Panc1 (cell line): ENCODE measurements at regions not wholly inside any gene's neighbourhood (a gene's known extent, or its start where the extent isn't known, plus 50 kb on each side); places are given as distances from the start of the nearest gene placed in this dataset.

Experiments used
- ATAC-seq: fragments of 200-7000 bp; cut with Tn5 transposase; 2 replicates; pipeline ENCODE4 v1.9.1; 2020; ENCODE audit warnings: mild to moderate bottlenecking, moderate library complexity
- BruUV-seq: library from RNA; stranded (reverse); fragments of 400-500 nt; replicated peaks from 2 replicates; lab custom pipeline; 2021; lab: Mats Ljungman, UMichigan
- CTCF ChIA-PET: fragments of 300-600 bp; sonication (Branson Sonifier 250); formaldehyde crosslinking; loops from one replicate; lab custom pipeline; 2022; ENCODE audit warnings: antibody characterized with exemption; lab: Charles Lee
- POLR2A ChIA-PET: fragments of 300-600 bp; sonication (Branson Sonifier 250); formaldehyde crosslinking; loops from one replicate; lab custom pipeline; 2022; ENCODE audit warnings: antibody characterized with exemption; lab: Charles Lee
- DNase-seq: peaks from one replicate; pipeline ENCODE4 v3.0.0-alpha.2; 2010; ENCODE audit warnings: low read depth, low spot score
- H3K27ac ChIP-seq: 2 replicates; pipeline ENCODE4 v1.5.1; 2011; ENCODE audit warnings: mild to moderate bottlenecking, low read length, inconsistent platforms
- H3K27me3 ChIP-seq: fragments of 200-500 bp; sonication (Bioruptor generic); 2 replicates; pipeline ENCODE4 v1.6.0; 2014; ENCODE audit warnings: low read length, inconsistent platforms; ENCODE audit not compliant: control insufficient read depth, insufficient read depth
- H3K36me3 ChIP-seq: fragments of 200-500 bp; sonication (Bioruptor generic); 2 replicates; pipeline ENCODE4 v1.5.1; 2014; ENCODE audit warnings: inconsistent platforms, mild to moderate bottlenecking, low read length, moderate library complexity; ENCODE audit not compliant: control insufficient read depth, insufficient read depth
- H3K4me1 ChIP-seq: 2 replicates; pipeline ENCODE4 v1.5.1; 2011; ENCODE audit warnings: inconsistent platforms, mild to moderate bottlenecking, low read length, moderate library complexity; ENCODE audit not compliant: control insufficient read depth, insufficient read depth
- H3K4me3 ChIP-seq, 2 experiments: 2 replicates each; pipeline ENCODE4 v1.5.1; 2011 to 2012; ENCODE audit warnings: low read depth in 2 of 2, low read length in 2 of 2, mild to moderate bottlenecking in 2 of 2, inconsistent platforms in 1 of 2, moderate library complexity in 1 of 2
- H3K9me3 ChIP-seq: fragments of 200-500 bp; sonication (Bioruptor generic); 2 replicates; pipeline ENCODE4 v1.5.1; 2014; ENCODE audit warnings: low read depth, mild to moderate bottlenecking, inconsistent platforms, low read length, moderate library complexity; ENCODE audit not compliant: control insufficient read depth, insufficient read depth
- POLR2AphosphoS5 ChIP-seq: IDR thresholded peaks from 2 replicates; pipeline ENCODE4 v1.6.1; 2012; ENCODE audit warnings: mild to moderate bottlenecking, low read depth, low read length, moderate library complexity
- REST ChIP-seq, 2 experiments: IDR thresholded peaks; 2 replicates each; pipeline ENCODE4 v1.6.1; 2011 to 2012; ENCODE audit warnings: low read depth in 2 of 2, control low read depth in 1 of 2, low read length in 1 of 2, mild to moderate bottlenecking in 1 of 2, moderate library complexity in 1 of 2; ENCODE audit not compliant: insufficient read depth in 1 of 2
- SIN3A ChIP-seq: IDR thresholded peaks from 2 replicates; pipeline ENCODE4 v1.6.1; 2012; ENCODE audit warnings: low read depth, mild to moderate bottlenecking, low read length, moderate library complexity, borderline replicate concordance; ENCODE audit not compliant: insufficient read depth
- TCF7L2 ChIP-seq: IDR thresholded peaks from 2 replicates; pipeline ENCODE4 v1.6.1; 2011; ENCODE audit warnings: mild to moderate bottlenecking, low read depth, low read length, inconsistent platforms
- in situ Hi-C: cut with HindIII; loops from 2 replicates; pipeline ENCODE4 v1.10.0; 2016; ENCODE audit warnings: low sequenced_read_pairs, low pct_unique_long_range_greater_than_20kb
- intact Hi-C: fragments of 100-400 bp; cut with micrococcal nuclease; formaldehyde crosslinking; loops from one replicate; pipeline ENCODE4 v1.10.0; 2022; ENCODE audit not compliant: unreplicated experiment
- TF ChIP-seq, protein P1 (sequence below): fragments of 450-650 bp; IDR thresholded peaks from 2 replicates; pipeline ENCODE4 v1.5.1; 2017; ENCODE audit warnings: mild to moderate bottlenecking

GRCh38 chr5:168151041-168151440 is 140.4 kb upstream of the WWC1 start:
- ATAC-seq (no peak), DNase-seq (no peak)
- ChIA-PET CTCF (no interaction called here), POLR2A (no interaction called here)
- Histone ChIP-seq H3K36me3 (no peaks in the 10 kb centered on the region), H3K4me1 (no peaks in the 10 kb centered on the region), H3K9me3 (no peaks in the 10 kb centered on the region), H3K27me3 (peaks cover 15% of the 10 kb centered on the region), H3K4me3 (no peak overlapping the region), H3K27ac (no peak overlapping the region)
- TF ChIP-seq TCF7L2 (no peak), POLR2AphosphoS5 (no peak), REST (IDR thresholded peaks at IDR 0.05; ENCODE audit: insufficient read depth in 1 of 2, low read depth in 2 of 2, low read length in 1 of 2) (no peak), SIN3A (no peak)
- TF ChIP-seq, protein P1, sequence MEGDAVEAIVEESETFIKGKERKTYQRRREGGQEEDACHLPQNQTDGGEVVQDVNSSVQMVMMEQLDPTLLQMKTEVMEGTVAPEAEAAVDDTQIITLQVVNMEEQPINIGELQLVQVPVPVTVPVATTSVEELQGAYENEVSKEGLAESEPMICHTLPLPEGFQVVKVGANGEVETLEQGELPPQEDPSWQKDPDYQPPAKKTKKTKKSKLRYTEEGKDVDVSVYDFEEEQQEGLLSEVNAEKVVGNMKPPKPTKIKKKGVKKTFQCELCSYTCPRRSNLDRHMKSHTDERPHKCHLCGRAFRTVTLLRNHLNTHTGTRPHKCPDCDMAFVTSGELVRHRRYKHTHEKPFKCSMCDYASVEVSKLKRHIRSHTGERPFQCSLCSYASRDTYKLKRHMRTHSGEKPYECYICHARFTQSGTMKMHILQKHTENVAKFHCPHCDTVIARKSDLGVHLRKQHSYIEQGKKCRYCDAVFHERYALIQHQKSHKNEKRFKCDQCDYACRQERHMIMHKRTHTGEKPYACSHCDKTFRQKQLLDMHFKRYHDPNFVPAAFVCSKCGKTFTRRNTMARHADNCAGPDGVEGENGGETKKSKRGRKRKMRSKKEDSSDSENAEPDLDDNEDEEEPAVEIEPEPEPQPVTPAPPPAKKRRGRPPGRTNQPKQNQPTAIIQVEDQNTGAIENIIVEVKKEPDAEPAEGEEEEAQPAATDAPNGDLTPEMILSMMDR: no peak
- in situ Hi-C loops (no loop called here), intact Hi-C loops (no loop called here)
- no TSS peak for BruUV-seq

DNA sequence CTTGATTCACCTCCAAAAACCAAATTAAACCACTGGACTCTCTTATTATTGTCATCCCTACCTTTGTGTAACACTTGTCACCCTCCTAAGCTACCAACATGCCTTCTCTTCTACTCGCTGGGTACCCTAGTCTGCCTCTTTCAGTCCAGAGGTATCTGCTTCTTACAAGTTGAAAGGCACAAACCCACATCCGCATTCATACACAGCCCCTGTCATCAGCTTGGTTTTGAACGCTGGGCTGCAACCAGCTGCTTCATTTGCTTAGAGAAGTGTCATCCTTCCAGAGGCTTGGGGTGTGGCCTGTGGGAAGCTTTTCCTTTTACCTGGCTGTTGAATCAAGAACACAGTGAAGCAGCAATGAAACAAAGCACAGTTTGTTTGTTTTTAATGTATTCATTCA is 138.8 kb upstream of the WWC1 start:
- ChIA-PET POLR2A (no interaction called here), CTCF (no interaction called here)
- no TSS peak for BruUV-seq
- TF ChIP-seq REST (IDR thresholded peaks at IDR 0.05; ENCODE audit: insufficient read depth in 1 of 2, low read depth in 2 of 2, low read length in 1 of 2): no peak
- no peak for TF ChIP-seq POLR2AphosphoS5
- TF ChIP-seq TCF7L2: no peak
- TF ChIP-seq, protein P1: no peak
- no peak for TF ChIP-seq SIN3A
- Histone ChIP-seq H3K9me3 (no peaks in the 10 kb centered on the region), H3K4me3 (no peak overlapping the region), H3K27me3 (peaks cover 8% of the 10 kb centered on the region; the same call in 1 of the 2 replicates), H3K27ac (no peak overlapping the region), H3K4me1 (no peaks in the 10 kb centered on the region), H3K36me3 (no peaks in the 10 kb centered on the region)
- in situ Hi-C loops: no loop called here
- ATAC-seq (no peak), DNase-seq (no peak)
- intact Hi-C loops: no loop called here
